Activated CD4-positive, alpha-beta T cell treated with anti-CD3 and anti-CD28 coated beads for 36 hours (primary cell): ENCODE measurements at regions not wholly inside any gene's neighbourhood (a gene's known extent, or its start where the extent isn't known, plus 50 kb on each side); places are given as distances from the start of the nearest gene placed in this dataset.

Source experiments
- ATAC-seq: fragments of 200-7000 bp; cut with Tn5 transposase; one replicate; pipeline ENCODE4 v1.10.0; 2021; ENCODE audit warnings: mild to moderate bottlenecking, moderate library complexity
- CTCF ChIA-PET: fragments of 350-600 bp; sonication (Branson Sonifier 250); formaldehyde crosslinking; loops from one replicate; lab custom pipeline; 2021; ENCODE audit warnings: antibody characterized with exemption; lab: Charles Lee
- POLR2A ChIA-PET: fragments of 350-600 bp; sonication (Branson Sonifier 250); formaldehyde crosslinking; loops from one replicate; lab custom pipeline; 2021; ENCODE audit warnings: antibody characterized with exemption, inconsistent platforms; lab: Charles Lee
- DNase-seq: peaks from one replicate; pipeline ENCODE4 v3.0.0-alpha.2; 2020
- H3K27ac Mint-ChIP-seq: one replicate; pipeline ENCODE4 v1.8.0; 2021; ENCODE audit warnings: mixed read lengths
- H3K27me3 Mint-ChIP-seq: one replicate; pipeline ENCODE4 v1.8.0; 2021; ENCODE audit warnings: mixed read lengths
- H3K36me3 Mint-ChIP-seq: one replicate; pipeline ENCODE4 v1.8.0; 2021; ENCODE audit warnings: low read depth, mixed read lengths
- H3K4me1 Mint-ChIP-seq: one replicate; pipeline ENCODE4 v1.8.0; 2021; ENCODE audit warnings: mixed read lengths
- H3K4me3 Mint-ChIP-seq: one replicate; pipeline ENCODE4 v1.8.0; 2021; ENCODE audit warnings: mild to moderate bottlenecking, moderate library complexity, mixed read lengths
- H3K9me3 Mint-ChIP-seq: one replicate; pipeline ENCODE4 v1.8.0; 2021; ENCODE audit warnings: low read depth, mixed read lengths
- intact Hi-C, 2 experiments: fragments of 100-400 bp; cut with DNase I in 1 of 2; cut with micrococcal nuclease in 1 of 2; formaldehyde crosslinking; loops; one replicate each; pipeline versions ENCODE4 v1.14.2 to v1.15.1; 2022 to 2024; cut with DNase I, micrococcal nuclease

- intact Hi-C loops = no loop called here
- no peak for ATAC-seq
- no peak for DNase-seq
- Mint-ChIP-seq H3K27ac (no peak overlapping the region), H3K4me3 (no peak overlapping the region), H3K36me3 (peaks cover 8% of the 10 kb centered on the region), H3K27me3 (peaks cover 2% of the 10 kb centered on the region), H3K9me3 (peaks cover 18% of the 10 kb centered on the region), H3K4me1 (peaks cover 4% of the 10 kb centered on the region)
- ChIA-PET POLR2A (no interaction called here), CTCF (no interaction called here)
These were observed 76.7 kb upstream of the RAPGEF4 start for GRCh38 chr2:172658945-172659344.

- intact Hi-C loops = no loop called here
- no peak for ATAC-seq
- no peak for DNase-seq
- peaks cover 2% of the 10 kb centered on the region for H3K27me3 Mint-ChIP-seq
- ChIA-PET POLR2A (no interaction called here), CTCF (interaction anchor here (0.6 kb wide), 1 partner anchor 39 kb away, joined by 3 read pairs; no protein-coding TSS in a partner anchor)
- H3K9me3 Mint-ChIP-seq = peaks cover 28% of the 10 kb centered on the region
- no peak overlapping the region for H3K27ac Mint-ChIP-seq
- peaks cover 8% of the 10 kb centered on the region for H3K36me3 Mint-ChIP-seq
- H3K4me3 Mint-ChIP-seq = no peak overlapping the region
- no peaks in the 10 kb centered on the region for H3K4me1 Mint-ChIP-seq
These were observed 73.5 kb upstream of the RAPGEF4 start for GRCh38 chr2:172662099-172662498.

- peaks cover 14% of the 10 kb centered on the region for H3K9me3 Mint-ChIP-seq
- ChIA-PET CTCF (interaction anchor here (1.3 kb wide), 1 partner anchor 9 kb away, joined by 5 read pairs; no protein-coding TSS in a partner anchor), POLR2A (no interaction called here)
- intact Hi-C loops = no loop called here
- no peak overlapping the region for H3K27ac Mint-ChIP-seq
- DNase-seq (no peak), ATAC-seq (no peak)
- H3K36me3 Mint-ChIP-seq = peaks cover 6% of the 10 kb centered on the region
- H3K4me3 Mint-ChIP-seq = no peak overlapping the region
- H3K4me1 Mint-ChIP-seq = no peaks in the 10 kb centered on the region
- H3K27me3 Mint-ChIP-seq = peaks cover 2% of the 10 kb centered on the region
These were observed 70.9 kb upstream of the RAPGEF4 start for GRCh38 chr2:172664766-172665165.

GRCh38 chr2:172667581-172668325, 67.9 kb upstream of the RAPGEF4 start:
- Mint-ChIP-seq H3K4me3 (no peak overlapping the region), H3K27ac (no peak overlapping the region), H3K4me1 (peaks cover 3% of the 10 kb centered on the region), H3K27me3 (no peaks in the 10 kb centered on the region), H3K9me3 (peaks cover 11% of the 10 kb centered on the region), H3K36me3 (no peaks in the 10 kb centered on the region)
- intact Hi-C loops = no loop called here
- no peak for DNase-seq
- no peak for ATAC-seq
- ChIA-PET POLR2A (no interaction called here), CTCF (interaction anchor here (1.5 kb wide), 1 partner anchor 12 kb away, joined by 4 read pairs; no protein-coding TSS in a partner anchor)

- H3K27ac Mint-ChIP-seq = no peak overlapping the region
- H3K9me3 Mint-ChIP-seq = peaks cover 6% of the 10 kb centered on the region
- ATAC-seq = no peak
- no peaks in the 10 kb centered on the region for H3K36me3 Mint-ChIP-seq
- intact Hi-C loops = loop anchor here (5.0 kb wide), 1 partner anchor 74 kb away; no protein-coding TSS in a partner anchor
- no peak for DNase-seq
- H3K27me3 Mint-ChIP-seq = peaks cover 2% of the 10 kb centered on the region
- peaks cover 6% of the 10 kb centered on the region for H3K4me1 Mint-ChIP-seq
- ChIA-PET POLR2A (no interaction called here), CTCF (interaction anchor here (0.6 kb wide), 1 partner anchor 17 kb away, joined by 3 read pairs; no protein-coding TSS in a partner anchor)
- H3K4me3 Mint-ChIP-seq = no peak overlapping the region
These were observed 64.1 kb upstream of the RAPGEF4 start for GRCh38 chr2:172671501-172671900.

- peak; percentile 64 for ATAC-seq
- intact Hi-C loops = loop anchor here (5.0 kb wide), 1 partner anchor 75 kb away; no protein-coding TSS in a partner anchor
- H3K4me3 Mint-ChIP-seq = no peak overlapping the region
- no peaks in the 10 kb centered on the region for H3K36me3 Mint-ChIP-seq
- DNase-seq = no peak
- H3K27ac Mint-ChIP-seq = no peak overlapping the region
- H3K27me3 Mint-ChIP-seq = peaks cover 3% of the 10 kb centered on the region
- ChIA-PET CTCF (no interaction called here), POLR2A (no interaction called here)
- H3K9me3 Mint-ChIP-seq = peaks cover under 1% of the 10 kb centered on the region
- H3K4me1 Mint-ChIP-seq = peaks cover 6% of the 10 kb centered on the region
These were observed 63.5 kb upstream of the RAPGEF4 start for GRCh38 chr2:172672114-172672513.

- Mint-ChIP-seq H3K9me3 (no peaks in the 10 kb centered on the region), H3K27ac (no peak overlapping the region), H3K4me1 (peaks cover 6% of the 10 kb centered on the region), H3K27me3 (peaks cover 3% of the 10 kb centered on the region), H3K4me3 (no peak overlapping the region), H3K36me3 (no peaks in the 10 kb centered on the region)
- no peak for DNase-seq
- CTCF ChIA-PET = interaction anchor here (0.6 to 1.5 kb wide), 4 partner anchors 8 to 59 kb away, joined by 3 to 7 read pairs (median 4); no protein-coding TSS in a partner anchor
- intact Hi-C loops = loop anchor here (5.0 kb wide), 1 partner anchor 76 kb away; no protein-coding TSS in a partner anchor
- ATAC-seq = no peak
- POLR2A ChIA-PET = no interaction called here
These were observed 62.5 kb upstream of the RAPGEF4 start for GRCh38 chr2:172673056-172673683.

GRCh38 chr2:172674034-172674967, 61.3 kb upstream of the RAPGEF4 start:
- intact Hi-C loops = loop anchor here (5.0 kb wide), 1 partner anchor 77 kb away; no protein-coding TSS in a partner anchor
- Mint-ChIP-seq H3K9me3 (no peaks in the 10 kb centered on the region), H3K36me3 (no peaks in the 10 kb centered on the region), H3K27me3 (peaks cover 3% of the 10 kb centered on the region), H3K27ac (no peak overlapping the region), H3K4me1 (peaks cover 6% of the 10 kb centered on the region), H3K4me3 (no peak overlapping the region)
- ChIA-PET POLR2A (no interaction called here), CTCF (interaction anchor here (0.6 to 2.7 kb wide), 14 partner anchors 8 to 975 kb away, joined by 3 to 8 read pairs (median 4); no protein-coding TSS in a partner anchor)
- DNase-seq = peak; percentile 64
- peak; percentile 79 for ATAC-seq

GRCh38 chr2:172674968-172675303, 60.7 kb upstream of the RAPGEF4 start:
- Mint-ChIP-seq H3K27me3 (peaks cover 3% of the 10 kb centered on the region), H3K4me3 (no peak overlapping the region), H3K9me3 (no peaks in the 10 kb centered on the region), H3K4me1 (peaks cover 6% of the 10 kb centered on the region), H3K27ac (no peak overlapping the region), H3K36me3 (no peaks in the 10 kb centered on the region)
- ChIA-PET POLR2A (no interaction called here), CTCF (interaction anchor here (0.7 to 2.7 kb wide), 10 partner anchors 9 to 257 kb away, joined by 3 to 8 read pairs (median 4); no protein-coding TSS in a partner anchor)
- ATAC-seq (peak; percentile 26), DNase-seq (no peak)
- intact Hi-C loops = loop anchor here (5.0 kb wide), 1 partner anchor 78 kb away; no protein-coding TSS in a partner anchor

- peaks cover under 1% of the 10 kb centered on the region for H3K9me3 Mint-ChIP-seq
- intact Hi-C loops = no loop called here
- no peak for ATAC-seq
- peaks cover 3% of the 10 kb centered on the region for H3K4me1 Mint-ChIP-seq
- no peak overlapping the region for H3K27ac Mint-ChIP-seq
- CTCF ChIA-PET = no interaction called here
- DNase-seq = no peak
- POLR2A ChIA-PET = no interaction called here
- no peaks in the 10 kb centered on the region for H3K36me3 Mint-ChIP-seq
- peaks cover 3% of the 10 kb centered on the region for H3K27me3 Mint-ChIP-seq
- no peak overlapping the region for H3K4me3 Mint-ChIP-seq
These were observed 58.3 kb upstream of the RAPGEF4 start for GRCh38 chr2:172677363-172677762.
